Liver (tissue), 8 donors: ENCODE measurements at regions not wholly inside any gene's neighbourhood (a gene's known extent, or its start where the extent isn't known, plus 50 kb on each side); places are given as distances from the start of the nearest gene placed in this dataset.
A peak's percentile ranks its signal among the peaks of the same experiment; 100 is the strongest.

Experiments used
- DNase-seq: peaks from one replicate; pipeline ENCODE4 v3.0.0-alpha.2; 2017; ENCODE audit warnings: low spot score
- H3K27ac ChIP-seq, 2 donors: one replicate each; pipeline ENCODE4 v1.7.0; 2013; ENCODE audit warnings: inconsistent platforms in 2 of 2, low read length in 2 of 2, control low read depth in 1 of 2, low read depth in 1 of 2, mild to moderate bottlenecking in 1 of 2
- H3K27me3 ChIP-seq, 4 donors: one replicate each; pipeline versions ENCODE4 v1.6.1 to v1.7.0; 2013; ENCODE audit warnings: low read length in 3 of 4, inconsistent platforms in 1 of 4, mild to moderate bottlenecking in 1 of 4, moderate library complexity in 1 of 4; ENCODE audit not compliant: control insufficient read depth in 4 of 4, insufficient read depth in 4 of 4
- H3K36me3 ChIP-seq, 4 donors: one replicate each; pipeline versions ENCODE4 v1.6.1 to v1.7.0; 2013; ENCODE audit warnings: low read length in 3 of 4, mild to moderate bottlenecking in 3 of 4, low read depth in 1 of 4, moderate library complexity in 1 of 4; ENCODE audit not compliant: control insufficient read depth in 4 of 4, insufficient read depth in 3 of 4
- H3K4me1 ChIP-seq, 4 donors: one replicate each; pipeline versions ENCODE4 v1.6.1 to v1.7.0; 2013; ENCODE audit warnings: low read length in 3 of 4, mild to moderate bottlenecking in 3 of 4, moderate library complexity in 1 of 4; ENCODE audit not compliant: control insufficient read depth in 4 of 4, insufficient read depth in 4 of 4
- H3K4me3 ChIP-seq, 3 donors: one replicate each; pipeline versions ENCODE4 v1.6.1 to v1.7.0; 2013; ENCODE audit warnings: low read length in 3 of 3, control low read depth in 1 of 3, low read depth in 1 of 3, mild to moderate bottlenecking in 1 of 3
- H3K9ac ChIP-seq, 2 donors: one replicate each; pipeline ENCODE4 v1.7.0; 2013; ENCODE audit warnings: low read length in 2 of 2, mild to moderate bottlenecking in 2 of 2, moderate library complexity in 2 of 2, control low read depth in 1 of 2, low read depth in 1 of 2
- H3K9me3 ChIP-seq, 4 donors: one replicate each; pipeline versions ENCODE4 v1.6.1 to v1.7.0; 2013; ENCODE audit warnings: low read length in 3 of 4; ENCODE audit not compliant: control insufficient read depth in 4 of 4
- ATF3 ChIP-seq: IDR thresholded peaks from 2 replicates; pipeline ENCODE4 v1.6.1; 2016; ENCODE audit warnings: antibody characterized with exemption
- CTCF ChIP-seq: fragments of 150-350 bp; IDR thresholded peaks from 2 replicates; pipeline ENCODE4 v1.5.1; 2017; ENCODE audit warnings: improper control_type of control experiment, low read depth, low read length; ENCODE audit not compliant: missing input control
- EGR1 ChIP-seq, 2 donors: IDR thresholded peaks; 2 replicates each; pipeline ENCODE4 v1.6.1; 2016 to 2018; ENCODE audit warnings: antibody characterized with exemption in 2 of 2, low read depth in 2 of 2
- FOXA1 ChIP-seq: IDR thresholded peaks from 2 replicates; pipeline ENCODE4 v1.6.1; 2016; ENCODE audit warnings: antibody characterized with exemption
- FOXA2 ChIP-seq: IDR thresholded peaks from 2 replicates; pipeline ENCODE4 v1.6.1; 2016; ENCODE audit warnings: antibody characterized with exemption
- GABPA ChIP-seq, 2 donors: IDR thresholded peaks in 1 of 2; conservative IDR thresholded peaks in 1 of 2; 2 replicates each; pipeline ENCODE4 v1.6.1; 2016; ENCODE audit warnings: antibody characterized with exemption in 2 of 2, mild to moderate bottlenecking in 1 of 2, moderate library complexity in 1 of 2
- HNF4A ChIP-seq, 2 donors: conservative IDR thresholded peaks; 2 replicates each; pipeline ENCODE4 v1.6.1; 2016; ENCODE audit warnings: antibody characterized with exemption in 2 of 2, mild to moderate bottlenecking in 2 of 2
- HNF4G ChIP-seq: IDR thresholded peaks from 2 replicates; pipeline ENCODE4 v1.6.1; 2016; ENCODE audit warnings: antibody characterized with exemption
- JUND ChIP-seq, 2 donors: IDR thresholded peaks; 2 replicates each; pipeline ENCODE4 v1.6.1; 2016; ENCODE audit warnings: antibody characterized with exemption in 2 of 2
- NR2F2 ChIP-seq: IDR thresholded peaks from 2 replicates; pipeline ENCODE4 v1.6.1; 2016; ENCODE audit warnings: antibody characterized with exemption
- RAD21 ChIP-seq, 2 donors: IDR thresholded peaks; 2 replicates each; pipeline ENCODE4 v1.6.1; 2016; ENCODE audit warnings: antibody characterized with exemption in 2 of 2, mild to moderate bottlenecking in 2 of 2
- RXRA ChIP-seq, 2 donors: IDR thresholded peaks; 2 replicates each; pipeline ENCODE4 v1.6.1; 2017 to 2018; ENCODE audit warnings: antibody characterized with exemption in 2 of 2, mild to moderate bottlenecking in 1 of 2
- SP1 ChIP-seq: IDR thresholded peaks from 2 replicates; pipeline ENCODE4 v1.6.1; 2018; ENCODE audit warnings: antibody characterized with exemption, mild to moderate bottlenecking
- TAF1 ChIP-seq: conservative IDR thresholded peaks from 2 replicates; pipeline ENCODE4 v1.6.1; 2016; ENCODE audit warnings: antibody characterized with exemption, mild to moderate bottlenecking
- YY1 ChIP-seq: IDR thresholded peaks from 2 replicates; pipeline ENCODE4 v1.6.1; 2016; ENCODE audit warnings: antibody characterized with exemption, mild to moderate bottlenecking
- WGBS: extraction: QIAGEN DNeasy Blood & Tissue Kit; methylation state at CpG from one replicate; pipeline ENCODE4 v1.1.7; 2013; 5-methylcytosine and 5-hydroxymethylcytosine counted together
- TF ChIP-seq, protein P1 (sequence below): IDR thresholded peaks from 2 replicates; pipeline ENCODE4 v1.6.1; 2016; ENCODE audit warnings: antibody characterized with exemption
- TF ChIP-seq, protein P2 (sequence below): IDR thresholded peaks from 2 replicates; pipeline ENCODE4 v1.6.1; 2016; ENCODE audit warnings: antibody characterized with exemption
- TF ChIP-seq, protein P3 (sequence below): IDR thresholded peaks from 2 replicates; pipeline ENCODE4 v1.6.1; 2016; ENCODE audit warnings: antibody characterized with exemption, mild to moderate bottlenecking
- donor health status: healthy.
- donor health status: healthy.
- donor health status: healthy.
- donor health status: healthy.
- donor health status: healthy.

GRCh38 chr2:62569907-62570841 is 64.2 kb upstream of the TMEM17 start:
- Histone ChIP-seq H3K4me1 (peaks cover 3 to 34% (median 22%) of the 10 kb centered on the region in 4 donors), H3K27me3 (no peaks in the 10 kb centered on the region), H3K9me3 (no peaks in the 10 kb centered on the region), H3K36me3 (no peaks in the 10 kb centered on the region), H3K9ac (peak overlapping the region; percentile 53 to 93), H3K27ac (peak overlapping the region; percentile 87 to 92), H3K4me3 (peak overlapping the region; percentile 42 to 74 (median 63))
- DNase-seq = peak; percentile 42
- WGBS = 24% methylated on average over 23 of the region's 23 CpGs
- TF ChIP-seq YY1 = peak; percentile 79
- peak in 1 of 2 donors; percentile 76 for TF ChIP-seq EGR1 (IDR thresholded peaks at IDR 0.05; ENCODE audit: low read depth in 2 of 2)
- TF ChIP-seq HNF4G = peak; percentile 83
- TF ChIP-seq SP1 = peak; percentile 97
- peak in 1 of 2 donors; percentile 89 for TF ChIP-seq JUND (IDR thresholded peaks at IDR 0.05)
- peak; percentile 61 for TF ChIP-seq NR2F2
- TF ChIP-seq, protein P1, sequence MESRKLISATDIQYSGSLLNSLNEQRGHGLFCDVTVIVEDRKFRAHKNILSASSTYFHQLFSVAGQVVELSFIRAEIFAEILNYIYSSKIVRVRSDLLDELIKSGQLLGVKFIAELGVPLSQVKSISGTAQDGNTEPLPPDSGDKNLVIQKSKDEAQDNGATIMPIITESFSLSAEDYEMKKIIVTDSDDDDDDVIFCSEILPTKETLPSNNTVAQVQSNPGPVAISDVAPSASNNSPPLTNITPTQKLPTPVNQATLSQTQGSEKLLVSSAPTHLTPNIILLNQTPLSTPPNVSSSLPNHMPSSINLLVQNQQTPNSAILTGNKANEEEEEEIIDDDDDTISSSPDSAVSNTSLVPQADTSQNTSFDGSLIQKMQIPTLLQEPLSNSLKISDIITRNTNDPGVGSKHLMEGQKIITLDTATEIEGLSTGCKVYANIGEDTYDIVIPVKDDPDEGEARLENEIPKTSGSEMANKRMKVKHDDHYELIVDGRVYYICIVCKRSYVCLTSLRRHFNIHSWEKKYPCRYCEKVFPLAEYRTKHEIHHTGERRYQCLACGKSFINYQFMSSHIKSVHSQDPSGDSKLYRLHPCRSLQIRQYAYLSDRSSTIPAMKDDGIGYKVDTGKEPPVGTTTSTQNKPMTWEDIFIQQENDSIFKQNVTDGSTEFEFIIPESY = peak; percentile 90
- peak; percentile 54 to 59 for TF ChIP-seq RAD21 (IDR thresholded peaks at IDR 0.05)
- peak; percentile 59 for TF ChIP-seq TAF1
- TF ChIP-seq, protein P2, sequence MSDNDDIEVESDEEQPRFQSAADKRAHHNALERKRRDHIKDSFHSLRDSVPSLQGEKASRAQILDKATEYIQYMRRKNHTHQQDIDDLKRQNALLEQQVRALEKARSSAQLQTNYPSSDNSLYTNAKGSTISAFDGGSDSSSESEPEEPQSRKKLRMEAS = peak; percentile 82
- peak; percentile 97 to 98 for TF ChIP-seq RXRA (IDR thresholded peaks at IDR 0.05)
- TF ChIP-seq FOXA2 = no peak
- TF ChIP-seq CTCF = no peak
- TF ChIP-seq FOXA1 = peak; percentile 67
- TF ChIP-seq HNF4A (conservative IDR thresholded peaks at IDR 0.05) = peak; percentile 92 to 93
- TF ChIP-seq GABPA (IDR thresholded peaks at IDR 0.05 in 1 of 2, conservative IDR thresholded peaks at IDR 0.05 in 1 of 2) = peak in 1 of 2 donors; percentile 55
- TF ChIP-seq, protein P3, sequence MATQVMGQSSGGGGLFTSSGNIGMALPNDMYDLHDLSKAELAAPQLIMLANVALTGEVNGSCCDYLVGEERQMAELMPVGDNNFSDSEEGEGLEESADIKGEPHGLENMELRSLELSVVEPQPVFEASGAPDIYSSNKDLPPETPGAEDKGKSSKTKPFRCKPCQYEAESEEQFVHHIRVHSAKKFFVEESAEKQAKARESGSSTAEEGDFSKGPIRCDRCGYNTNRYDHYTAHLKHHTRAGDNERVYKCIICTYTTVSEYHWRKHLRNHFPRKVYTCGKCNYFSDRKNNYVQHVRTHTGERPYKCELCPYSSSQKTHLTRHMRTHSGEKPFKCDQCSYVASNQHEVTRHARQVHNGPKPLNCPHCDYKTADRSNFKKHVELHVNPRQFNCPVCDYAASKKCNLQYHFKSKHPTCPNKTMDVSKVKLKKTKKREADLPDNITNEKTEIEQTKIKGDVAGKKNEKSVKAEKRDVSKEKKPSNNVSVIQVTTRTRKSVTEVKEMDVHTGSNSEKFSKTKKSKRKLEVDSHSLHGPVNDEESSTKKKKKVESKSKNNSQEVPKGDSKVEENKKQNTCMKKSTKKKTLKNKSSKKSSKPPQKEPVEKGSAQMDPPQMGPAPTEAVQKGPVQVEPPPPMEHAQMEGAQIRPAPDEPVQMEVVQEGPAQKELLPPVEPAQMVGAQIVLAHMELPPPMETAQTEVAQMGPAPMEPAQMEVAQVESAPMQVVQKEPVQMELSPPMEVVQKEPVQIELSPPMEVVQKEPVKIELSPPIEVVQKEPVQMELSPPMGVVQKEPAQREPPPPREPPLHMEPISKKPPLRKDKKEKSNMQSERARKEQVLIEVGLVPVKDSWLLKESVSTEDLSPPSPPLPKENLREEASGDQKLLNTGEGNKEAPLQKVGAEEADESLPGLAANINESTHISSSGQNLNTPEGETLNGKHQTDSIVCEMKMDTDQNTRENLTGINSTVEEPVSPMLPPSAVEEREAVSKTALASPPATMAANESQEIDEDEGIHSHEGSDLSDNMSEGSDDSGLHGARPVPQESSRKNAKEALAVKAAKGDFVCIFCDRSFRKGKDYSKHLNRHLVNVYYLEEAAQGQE = peak; percentile 57
- TF ChIP-seq ATF3 = no peak
